Ureter (tissue), 1 donor: ENCODE measurements at regions not wholly inside any gene's neighbourhood (a gene's known extent, or its start where the extent isn't known, plus 50 kb on each side); places are given as distances from the start of the nearest gene placed in this dataset.

Experiments used
- DNase-seq: peaks from one replicate; pipeline ENCODE4 v3.0.0-alpha.2; 2020; ENCODE audit warnings: low spot score
- donor health status: DM: yes; HTN: yes; CAD: no.

DNA sequence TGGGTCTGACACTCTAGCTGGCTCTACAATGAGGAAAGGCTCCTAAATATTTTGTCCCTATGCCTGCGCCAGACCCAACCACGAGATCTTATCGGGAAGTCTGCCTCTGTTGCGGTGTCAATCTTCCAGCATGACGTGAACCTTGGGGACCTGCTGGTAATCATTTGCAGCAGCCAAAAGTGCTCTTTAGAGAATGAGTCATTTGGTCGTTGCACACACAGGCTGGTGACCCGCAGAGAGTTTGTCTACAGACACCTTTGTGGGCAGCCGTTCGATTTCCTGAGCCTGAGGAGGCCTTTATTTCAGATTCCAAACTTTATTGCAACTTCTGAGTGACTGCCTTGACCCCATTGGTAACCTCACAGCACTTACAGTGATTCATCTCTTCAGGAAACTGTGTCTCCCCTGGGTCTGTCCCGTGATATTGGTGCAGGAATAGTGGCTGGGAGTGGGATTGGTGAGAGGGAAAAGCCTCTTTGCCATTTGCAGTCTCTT is 326.1 kb downstream of the NSG2 start:
- DNase-seq = no peak

DNA sequence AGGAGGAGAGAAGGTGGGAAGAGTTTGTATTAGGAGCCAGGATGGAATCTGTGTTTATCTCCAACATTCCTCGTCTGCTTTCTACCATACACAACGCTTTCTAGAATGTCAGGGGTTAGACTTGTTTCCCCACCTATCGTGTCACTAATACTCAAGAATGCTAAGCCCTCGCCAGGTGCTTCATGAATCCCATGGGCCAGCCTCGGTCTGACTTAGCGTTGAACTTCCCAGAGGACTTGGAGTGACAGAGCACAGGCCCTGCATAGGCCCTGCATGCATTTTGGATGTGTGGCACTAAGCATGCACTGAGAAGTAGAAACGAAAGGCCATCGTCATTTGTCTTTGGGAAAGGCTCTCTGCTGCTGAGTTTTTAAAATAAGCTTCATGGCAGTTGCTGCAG is 328.7 kb downstream of the NSG2 start:
- no peak for DNase-seq

DNA sequence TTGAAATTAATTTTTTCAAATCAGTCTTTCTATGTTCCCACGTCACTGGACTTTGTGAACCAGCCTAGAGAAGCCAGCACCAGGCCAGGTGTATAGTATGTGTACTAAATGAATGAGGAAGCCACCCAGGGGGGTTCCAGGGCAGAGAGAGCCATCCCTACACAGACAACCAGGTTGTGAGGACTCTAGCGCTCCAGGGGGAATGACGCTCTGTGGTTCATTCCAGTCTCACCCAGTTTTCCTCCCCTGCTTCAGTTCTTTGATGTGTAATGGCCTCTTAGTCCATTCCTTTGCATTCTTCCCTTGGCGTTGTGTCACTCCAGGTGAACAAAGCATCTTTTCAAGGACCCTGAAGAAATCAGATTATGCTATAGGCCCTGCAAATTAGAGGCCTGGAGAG is 330.6 kb downstream of the NSG2 start:
- no peak for DNase-seq

DNA sequence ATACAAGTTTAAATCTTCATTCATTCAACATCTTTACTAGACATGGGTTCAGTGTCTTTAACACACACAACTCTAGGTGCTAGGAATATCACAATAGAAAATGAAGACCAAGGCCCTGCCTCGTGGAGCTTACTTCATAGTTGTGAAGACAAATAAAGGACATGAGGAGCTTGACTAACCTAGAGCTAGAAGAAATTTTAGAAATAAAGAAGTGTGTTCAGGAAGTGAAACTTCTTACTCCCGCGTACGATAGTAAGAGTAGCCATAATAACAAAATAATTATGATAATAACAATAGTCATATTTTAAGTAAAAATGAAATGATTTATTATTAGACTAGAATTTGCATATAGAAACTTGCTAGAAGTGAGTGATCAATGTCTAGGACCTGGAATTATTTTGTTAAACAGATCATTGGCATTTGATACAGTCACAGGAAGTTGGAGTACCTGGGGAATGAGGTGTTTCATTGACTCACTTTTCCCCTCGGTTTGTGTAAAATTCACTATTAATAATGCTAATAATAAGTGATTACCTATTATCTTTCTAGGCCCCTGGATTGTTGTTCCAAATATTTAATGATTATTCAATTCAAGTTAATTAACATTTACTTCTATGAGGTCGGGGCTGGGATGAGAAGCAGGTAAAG is 331.3 kb downstream of the NSG2 start:
- DNase-seq = no peak

DNA sequence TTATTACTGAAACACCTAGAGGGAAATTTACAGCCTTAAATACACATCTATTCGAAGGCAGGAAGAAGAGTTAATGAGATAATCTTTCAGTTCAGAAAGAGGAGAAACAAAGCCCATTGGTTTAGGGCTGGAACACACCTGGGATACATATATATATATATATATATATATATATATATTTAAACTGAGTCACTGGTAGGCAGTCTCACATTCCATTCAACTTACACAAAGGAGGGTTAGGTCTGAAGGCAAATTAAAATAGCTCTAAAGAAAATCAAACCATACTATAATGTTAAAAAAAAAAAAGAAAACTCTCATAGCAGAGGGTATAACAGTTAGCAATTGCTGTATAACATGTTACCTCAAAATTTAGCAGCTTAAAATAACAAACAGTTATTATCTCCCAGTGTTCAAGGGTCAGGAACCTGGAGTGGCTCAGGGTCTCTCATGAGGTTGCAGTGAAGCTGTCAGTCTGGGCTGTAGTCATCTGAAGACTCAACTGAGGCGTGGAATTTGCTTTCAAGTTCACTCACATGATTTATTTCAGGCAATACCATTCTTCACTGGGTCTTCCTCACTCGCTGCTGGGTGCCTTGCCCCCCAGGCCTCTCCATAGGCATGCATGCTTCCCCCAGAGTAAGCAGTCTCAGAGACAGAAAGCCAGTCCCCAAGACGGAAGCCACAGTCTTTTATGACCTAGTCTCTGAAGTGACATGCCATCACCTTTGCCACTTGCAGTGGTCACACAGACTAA is 332.8 kb downstream of the NSG2 start:
- no peak for DNase-seq

DNA sequence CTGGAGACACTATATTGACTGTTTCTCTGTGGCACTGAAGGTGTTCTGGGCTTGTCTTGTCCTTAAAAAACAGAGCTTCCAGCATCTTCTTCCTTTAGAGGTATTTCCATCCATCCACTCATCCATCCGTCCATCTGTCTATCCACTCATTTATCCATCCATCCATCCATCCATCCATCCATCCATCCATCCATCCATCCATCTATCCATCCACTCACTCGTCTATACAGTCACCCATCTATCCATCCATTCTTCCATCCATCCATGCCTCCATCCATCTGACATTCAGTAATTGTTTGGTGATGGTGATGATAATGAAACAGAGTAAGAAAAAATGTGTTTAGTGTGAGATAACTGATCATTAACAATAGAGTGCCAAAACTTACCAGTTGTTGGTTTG is 334.8 kb downstream of the NSG2 start:
- DNase-seq = no peak

DNA sequence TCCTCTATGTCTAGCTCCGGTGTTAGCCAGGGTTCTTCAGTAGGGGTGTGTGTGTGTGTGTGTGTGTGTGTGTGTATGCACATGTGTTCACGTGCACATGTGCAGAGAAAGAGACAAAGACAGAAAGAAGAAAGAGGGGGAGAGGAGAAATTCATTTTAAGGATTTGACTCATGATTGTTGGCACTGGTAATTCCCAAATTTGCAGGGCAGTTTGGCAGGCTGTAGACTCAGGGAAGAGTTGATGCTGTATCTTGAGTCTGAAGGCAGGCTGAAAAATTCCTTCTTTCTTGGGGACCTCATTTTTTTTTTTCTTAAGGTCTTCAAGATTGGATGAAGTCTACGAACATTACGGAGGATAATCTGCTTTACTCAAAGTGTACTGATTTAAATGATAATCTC is 335.7 kb downstream of the NSG2 start:
- DNase-seq = no peak

DNA sequence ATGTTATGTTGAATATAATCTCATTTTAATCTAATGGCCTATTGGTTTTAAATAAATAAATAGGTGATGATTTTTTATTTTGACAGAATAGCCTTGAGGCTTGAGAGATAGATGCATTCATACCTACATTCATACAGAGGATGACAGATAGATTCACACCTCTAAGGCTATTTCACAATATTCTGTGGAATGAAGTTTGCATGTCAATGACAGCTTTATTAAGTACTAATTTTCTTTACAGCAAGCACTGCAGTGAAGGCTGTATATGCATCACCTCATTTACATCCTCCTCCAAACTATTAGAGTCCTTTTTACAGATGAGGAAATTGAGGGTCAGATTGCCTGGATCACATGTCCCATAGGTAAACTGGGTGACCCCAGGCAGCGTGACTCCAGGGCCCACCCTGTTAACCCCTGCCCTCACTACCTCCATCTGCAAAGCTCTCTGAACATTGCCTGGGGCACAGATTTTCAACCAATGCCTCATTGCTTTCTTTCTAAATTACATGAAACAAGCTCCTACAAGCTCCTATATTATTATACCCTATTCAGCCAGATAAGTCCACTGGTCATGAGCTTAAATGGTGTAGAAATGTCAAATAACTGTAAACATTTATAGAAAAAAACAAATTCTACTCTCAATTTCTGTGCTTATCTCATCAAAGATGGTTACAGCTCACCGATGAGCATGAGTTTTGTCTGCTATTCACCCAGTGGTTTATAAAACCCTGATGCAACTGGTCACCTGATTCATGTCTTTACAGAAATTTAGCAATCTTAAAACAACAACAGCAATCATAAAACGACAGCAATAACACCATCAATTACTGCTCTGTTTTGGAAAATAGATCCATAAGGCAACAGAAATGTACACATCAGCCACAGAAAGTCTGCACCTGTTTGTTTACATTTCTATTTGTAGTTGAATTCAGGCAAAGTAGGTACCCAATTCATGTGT is 338.0 kb downstream of the NSG2 start:
- no peak for DNase-seq

DNA sequence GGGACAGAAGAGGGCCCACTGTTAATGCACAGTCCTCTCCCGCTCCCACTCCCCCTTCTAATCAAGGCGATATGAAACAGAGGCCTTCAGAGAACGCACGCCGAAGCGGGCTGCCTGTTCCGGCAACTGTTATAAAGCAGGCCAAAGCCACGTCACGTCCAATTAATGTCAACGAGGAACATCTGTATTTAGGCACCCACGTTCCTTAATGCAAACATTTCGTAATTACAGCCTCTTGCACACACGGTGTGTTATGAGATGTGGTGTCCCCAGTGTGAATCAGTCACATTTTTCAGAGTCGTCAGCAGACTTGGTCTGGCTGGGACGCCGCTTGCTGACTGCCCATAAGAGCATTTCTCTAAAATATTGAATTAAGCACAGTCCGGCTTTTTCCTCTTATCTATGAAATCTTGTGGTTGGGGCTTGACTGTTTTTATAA is 339.0 kb downstream of the NSG2 start:
- DNase-seq = no peak

DNA sequence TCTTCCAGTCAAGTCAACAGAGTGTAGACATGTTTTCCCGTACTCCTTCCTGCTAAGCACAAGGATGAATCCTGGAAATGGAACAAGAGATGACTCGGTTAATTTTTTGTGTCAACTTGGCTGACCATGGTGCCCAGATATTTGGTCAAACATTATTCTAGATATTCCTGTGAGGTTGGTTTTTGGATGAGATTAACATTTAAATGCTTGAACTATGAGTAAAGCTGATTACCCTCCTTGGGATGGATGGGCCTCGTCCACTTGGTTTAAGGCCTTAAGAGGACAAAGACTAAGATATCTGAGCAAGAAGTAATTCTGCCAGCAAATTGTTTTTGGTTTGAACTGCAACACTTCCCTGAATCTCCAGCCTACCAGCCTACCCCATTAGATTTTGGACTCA is 338.1 kb upstream of the MSX2 start:
- DNase-seq = no peak

DNA sequence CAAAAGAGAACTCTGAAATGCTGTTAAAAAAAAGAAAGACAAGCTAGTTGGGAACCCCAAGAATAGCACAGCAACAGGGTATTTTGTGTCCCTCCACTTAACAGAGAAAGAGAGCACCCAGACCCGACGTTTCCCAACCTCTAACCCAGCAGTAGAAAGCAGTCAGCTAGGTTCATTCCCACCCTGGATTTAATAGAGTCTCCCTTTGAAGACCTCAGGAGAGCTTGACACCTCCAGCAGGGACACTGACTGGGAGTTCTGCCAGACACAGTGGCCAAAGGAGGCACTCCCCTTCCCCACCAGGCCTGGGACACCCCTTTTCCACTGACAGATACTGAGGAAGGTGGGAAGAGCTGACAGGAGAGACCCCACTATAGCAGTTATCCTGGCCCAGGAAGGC is 337.5 kb upstream of the MSX2 start:
- no peak for DNase-seq

DNA sequence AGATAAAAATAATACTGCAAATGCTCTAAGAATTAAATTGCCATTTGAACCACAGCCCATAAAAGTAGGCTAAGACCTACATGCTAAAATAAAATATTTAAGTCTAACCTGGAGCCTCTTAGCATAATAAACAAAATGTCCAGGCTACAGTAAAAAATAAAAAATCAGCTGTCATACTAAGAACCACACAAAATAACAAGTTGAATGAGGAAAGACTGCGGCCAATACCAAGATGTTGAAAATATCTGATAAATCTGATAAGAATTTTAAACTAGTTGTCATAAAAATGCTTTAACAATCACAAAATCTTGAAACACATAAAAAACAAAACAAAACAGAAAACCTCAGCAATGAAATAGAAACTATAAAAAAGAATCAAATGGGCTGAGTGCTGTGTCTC is 336.9 kb upstream of the MSX2 start:
- DNase-seq = no peak

DNA sequence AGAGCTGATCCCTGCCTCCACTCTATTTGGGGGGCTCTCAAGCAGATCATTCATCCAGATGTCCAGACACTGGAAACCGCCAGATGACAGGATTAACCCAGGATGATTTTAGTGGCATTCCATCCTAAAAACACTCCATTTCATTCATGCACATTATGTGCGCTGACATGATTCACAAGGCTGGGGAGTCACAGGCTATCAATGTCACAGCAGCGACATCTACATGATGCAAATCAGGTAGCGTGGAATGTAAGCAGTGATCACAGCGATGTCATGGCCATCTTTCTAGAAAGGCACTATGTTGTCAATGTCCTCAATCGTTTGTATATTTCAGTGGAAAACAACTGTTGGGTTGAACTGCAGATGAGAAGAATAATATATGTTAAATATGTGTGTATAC is 331.5 kb upstream of the MSX2 start:
- DNase-seq = no peak

DNA sequence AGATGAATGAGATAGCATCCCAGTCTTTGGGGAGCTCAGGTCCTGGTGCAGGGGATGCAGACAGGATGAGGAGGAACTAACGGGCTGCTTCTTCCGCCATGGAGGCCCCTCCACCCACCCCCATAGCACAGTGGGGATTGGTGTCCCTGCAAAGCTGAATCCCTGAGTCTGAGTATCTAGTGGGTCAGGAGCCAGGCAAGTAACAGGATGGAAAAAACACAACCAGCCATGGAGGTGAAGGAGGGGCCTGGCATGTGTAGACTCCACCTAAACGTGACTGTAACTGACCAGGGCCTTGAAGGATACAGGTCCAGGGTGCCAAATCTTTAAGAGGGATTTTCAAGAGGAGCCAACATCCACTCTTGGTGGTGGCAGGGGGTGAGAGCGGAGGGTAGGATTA is 327.8 kb upstream of the MSX2 start:
- DNase-seq = no peak

DNA sequence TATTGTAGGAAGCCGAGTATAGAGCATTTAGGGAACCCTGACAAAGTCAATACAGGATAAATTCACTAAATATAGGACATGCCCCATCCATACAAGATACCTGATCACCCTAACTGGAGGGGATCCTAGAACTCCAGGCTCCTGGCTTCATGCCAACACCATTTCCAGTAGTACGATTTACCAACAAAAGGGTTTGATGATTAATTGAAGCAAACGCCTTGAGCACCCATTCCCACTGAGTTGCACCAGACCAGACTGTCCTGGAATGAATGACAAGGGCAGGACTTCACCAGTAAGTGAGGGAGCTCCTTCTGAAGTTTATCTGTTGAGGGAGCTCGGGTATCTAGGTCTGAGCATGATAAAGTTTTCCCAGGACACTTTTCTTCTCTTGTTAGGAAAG is 327.2 kb upstream of the MSX2 start:
- no peak for DNase-seq

DNA sequence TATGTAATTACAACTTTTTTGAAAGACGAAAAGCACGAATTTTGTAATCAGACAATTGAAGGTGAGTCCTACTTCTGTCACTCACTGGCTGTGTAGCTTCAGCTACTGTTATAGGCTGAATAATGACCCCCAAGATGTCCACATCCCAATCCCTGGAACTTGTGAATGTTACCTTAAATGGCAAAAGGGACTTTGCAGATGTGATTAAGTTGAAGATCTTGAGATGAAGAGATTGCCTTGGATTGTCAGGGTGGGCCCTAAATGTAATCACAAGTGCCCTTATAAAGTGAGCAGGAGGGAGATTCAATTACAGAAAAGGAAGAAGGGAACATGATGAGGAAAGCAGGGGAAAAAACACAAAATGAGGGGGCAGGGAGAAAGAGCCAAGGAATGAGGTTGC is 326.2 kb upstream of the MSX2 start:
- DNase-seq = no peak

DNA sequence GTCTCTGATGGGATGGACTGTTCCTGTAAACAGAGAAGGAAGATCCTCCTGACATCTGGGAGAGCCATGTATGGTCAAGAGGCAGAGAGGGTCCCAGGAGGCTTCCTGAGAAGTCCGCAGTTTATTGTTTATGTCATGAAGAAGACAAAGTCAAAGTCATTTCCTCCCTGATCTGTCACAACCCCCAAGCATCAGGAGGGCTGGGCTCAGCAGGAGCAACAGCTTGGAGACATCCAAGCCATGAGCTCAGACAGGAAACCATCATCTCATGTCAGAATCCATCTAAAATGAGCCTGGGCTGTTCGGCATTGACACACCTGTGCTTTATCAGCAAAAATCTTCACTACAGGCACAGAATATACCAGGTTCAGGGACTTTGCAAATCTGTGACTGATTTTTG is 325.0 kb upstream of the MSX2 start:
- no peak for DNase-seq

DNA sequence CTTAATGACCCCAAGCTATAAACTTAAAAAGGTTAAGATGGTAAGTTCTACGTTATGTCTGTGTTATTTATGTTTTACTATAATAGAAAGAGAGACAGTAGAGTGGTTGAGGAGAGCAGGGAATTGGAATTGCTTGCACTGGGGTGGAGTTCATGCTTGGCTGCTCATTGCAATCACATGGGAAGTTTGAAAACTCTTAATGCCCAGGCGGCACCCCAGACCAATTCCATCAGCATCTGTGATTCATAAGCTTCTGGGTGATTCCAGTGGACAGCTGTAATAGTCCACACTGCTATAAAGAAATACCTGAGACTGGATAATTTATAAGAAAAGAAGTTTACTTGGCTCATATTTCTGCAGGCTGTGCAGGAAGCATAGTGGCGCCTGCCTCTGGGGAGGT is 323.9 kb upstream of the MSX2 start:
- no peak for DNase-seq

DNA sequence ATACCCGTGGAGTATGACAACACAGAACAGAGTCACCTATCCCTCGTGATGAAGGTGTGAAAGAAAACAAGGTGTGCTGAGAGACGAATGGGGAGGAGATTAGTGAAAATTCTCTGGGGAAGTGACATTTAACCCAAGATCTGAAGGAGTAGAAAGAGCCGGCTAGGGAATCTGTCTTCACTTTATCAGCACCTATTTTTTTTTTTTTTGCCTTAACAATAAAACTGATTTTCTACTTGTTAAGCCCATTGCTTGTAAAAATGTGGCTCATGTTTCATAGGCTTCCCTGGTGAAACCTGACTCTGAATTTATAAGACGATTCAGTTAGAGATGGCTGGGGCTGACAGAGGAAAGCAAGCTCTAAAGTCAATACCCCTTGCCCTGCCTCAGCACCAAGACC is 322.6 kb upstream of the MSX2 start:
- DNase-seq = no peak

DNA sequence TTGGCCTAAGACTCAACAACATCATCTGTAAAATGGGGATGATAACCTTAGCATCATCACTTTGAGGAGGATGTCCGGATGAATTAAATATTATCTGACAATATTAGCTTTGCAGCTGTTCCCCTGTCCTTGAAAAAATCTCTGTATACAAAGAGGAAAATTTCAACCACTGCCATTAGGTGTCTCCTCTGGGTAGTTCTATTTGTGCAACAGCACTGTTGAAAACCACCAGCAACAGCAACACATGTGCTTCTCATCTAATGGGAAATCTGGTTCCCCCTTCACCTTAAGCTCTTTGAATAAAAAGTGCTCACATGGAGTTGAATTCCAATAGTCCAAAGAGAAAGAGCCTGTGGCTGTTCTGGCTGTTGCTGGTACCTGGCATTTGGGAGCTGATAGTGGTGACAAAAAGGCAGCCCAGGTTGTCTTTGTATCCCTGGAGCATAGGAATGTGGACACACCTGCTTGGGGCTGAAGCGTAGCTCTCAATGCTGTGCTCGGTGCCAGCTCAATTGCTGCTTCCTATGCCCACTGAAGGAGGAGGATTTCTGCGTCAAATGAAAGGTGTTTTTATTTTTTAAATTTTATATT is 322.1 kb upstream of the MSX2 start:
- no peak for DNase-seq

DNA sequence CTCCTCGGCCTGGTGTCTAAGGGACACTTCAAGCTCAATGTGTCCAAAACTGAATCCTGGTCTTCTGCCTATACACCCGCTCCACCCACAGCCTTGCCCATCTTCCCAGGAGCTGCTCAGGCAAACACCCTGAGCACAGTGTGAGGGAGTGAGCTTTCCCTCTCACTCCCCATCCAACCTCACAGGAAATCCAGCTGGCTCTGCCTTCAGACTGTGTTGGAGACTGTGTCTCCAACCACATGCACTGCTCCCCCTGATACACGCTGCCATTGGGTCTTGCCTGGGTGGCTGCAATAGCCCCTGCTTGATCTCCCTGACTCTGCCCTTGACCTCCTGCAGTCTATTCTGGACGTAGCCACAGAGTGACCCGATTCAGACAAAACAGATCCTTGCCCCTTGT is 319.5 kb upstream of the MSX2 start:
- no peak for DNase-seq

DNA sequence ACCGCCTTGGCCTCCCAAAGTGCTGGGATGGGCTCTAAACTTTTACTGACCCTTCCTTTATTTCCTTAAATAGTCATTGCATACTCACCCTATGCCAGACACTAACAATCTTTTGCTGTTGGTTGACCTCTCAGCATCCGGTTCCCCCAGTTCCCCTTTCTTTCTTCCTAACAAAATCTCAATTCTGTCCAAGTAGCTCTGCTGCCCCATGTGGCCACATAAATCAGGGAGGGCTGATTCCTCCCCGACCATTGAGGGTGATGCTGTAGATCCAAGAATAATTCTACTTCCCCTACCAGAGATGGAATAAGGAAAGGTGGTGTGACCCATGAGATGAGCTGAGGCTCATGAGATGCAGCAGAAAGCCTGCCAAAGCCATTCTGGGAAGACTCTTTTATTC is 315.3 kb upstream of the MSX2 start:
- no peak for DNase-seq
